HL-60 (cell line): ENCODE measurements at regions not wholly inside any gene's neighbourhood (a gene's known extent, or its start where the extent isn't known, plus 50 kb on each side); places are given as distances from the start of the nearest gene placed in this dataset.

Experiments used
- GABPA ChIP-seq: IDR thresholded peaks from 2 replicates; pipeline ENCODE4 v1.6.1; 2012; ENCODE audit warnings: low read depth
- POLR2AphosphoS5 ChIP-seq: IDR thresholded peaks from 2 replicates; pipeline ENCODE4 v1.6.1; 2012; ENCODE audit warnings: low read depth
- TF ChIP-seq, protein P1 (sequence below): IDR thresholded peaks from one replicate; pipeline ENCODE4 v1.5.1; 2011; ENCODE audit warnings: low read length, control low read depth, inconsistent platforms; ENCODE audit not compliant: insufficient read depth
- TF ChIP-seq, protein P2 (sequence below): IDR thresholded peaks from 2 replicates; pipeline ENCODE4 v1.6.1; 2012; ENCODE audit warnings: low read depth; ENCODE audit not compliant: insufficient replicate concordance

- TF ChIP-seq, protein P1, sequence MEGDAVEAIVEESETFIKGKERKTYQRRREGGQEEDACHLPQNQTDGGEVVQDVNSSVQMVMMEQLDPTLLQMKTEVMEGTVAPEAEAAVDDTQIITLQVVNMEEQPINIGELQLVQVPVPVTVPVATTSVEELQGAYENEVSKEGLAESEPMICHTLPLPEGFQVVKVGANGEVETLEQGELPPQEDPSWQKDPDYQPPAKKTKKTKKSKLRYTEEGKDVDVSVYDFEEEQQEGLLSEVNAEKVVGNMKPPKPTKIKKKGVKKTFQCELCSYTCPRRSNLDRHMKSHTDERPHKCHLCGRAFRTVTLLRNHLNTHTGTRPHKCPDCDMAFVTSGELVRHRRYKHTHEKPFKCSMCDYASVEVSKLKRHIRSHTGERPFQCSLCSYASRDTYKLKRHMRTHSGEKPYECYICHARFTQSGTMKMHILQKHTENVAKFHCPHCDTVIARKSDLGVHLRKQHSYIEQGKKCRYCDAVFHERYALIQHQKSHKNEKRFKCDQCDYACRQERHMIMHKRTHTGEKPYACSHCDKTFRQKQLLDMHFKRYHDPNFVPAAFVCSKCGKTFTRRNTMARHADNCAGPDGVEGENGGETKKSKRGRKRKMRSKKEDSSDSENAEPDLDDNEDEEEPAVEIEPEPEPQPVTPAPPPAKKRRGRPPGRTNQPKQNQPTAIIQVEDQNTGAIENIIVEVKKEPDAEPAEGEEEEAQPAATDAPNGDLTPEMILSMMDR = no peak
- TF ChIP-seq GABPA (no peak), POLR2AphosphoS5 (no peak)
- TF ChIP-seq, protein P2, sequence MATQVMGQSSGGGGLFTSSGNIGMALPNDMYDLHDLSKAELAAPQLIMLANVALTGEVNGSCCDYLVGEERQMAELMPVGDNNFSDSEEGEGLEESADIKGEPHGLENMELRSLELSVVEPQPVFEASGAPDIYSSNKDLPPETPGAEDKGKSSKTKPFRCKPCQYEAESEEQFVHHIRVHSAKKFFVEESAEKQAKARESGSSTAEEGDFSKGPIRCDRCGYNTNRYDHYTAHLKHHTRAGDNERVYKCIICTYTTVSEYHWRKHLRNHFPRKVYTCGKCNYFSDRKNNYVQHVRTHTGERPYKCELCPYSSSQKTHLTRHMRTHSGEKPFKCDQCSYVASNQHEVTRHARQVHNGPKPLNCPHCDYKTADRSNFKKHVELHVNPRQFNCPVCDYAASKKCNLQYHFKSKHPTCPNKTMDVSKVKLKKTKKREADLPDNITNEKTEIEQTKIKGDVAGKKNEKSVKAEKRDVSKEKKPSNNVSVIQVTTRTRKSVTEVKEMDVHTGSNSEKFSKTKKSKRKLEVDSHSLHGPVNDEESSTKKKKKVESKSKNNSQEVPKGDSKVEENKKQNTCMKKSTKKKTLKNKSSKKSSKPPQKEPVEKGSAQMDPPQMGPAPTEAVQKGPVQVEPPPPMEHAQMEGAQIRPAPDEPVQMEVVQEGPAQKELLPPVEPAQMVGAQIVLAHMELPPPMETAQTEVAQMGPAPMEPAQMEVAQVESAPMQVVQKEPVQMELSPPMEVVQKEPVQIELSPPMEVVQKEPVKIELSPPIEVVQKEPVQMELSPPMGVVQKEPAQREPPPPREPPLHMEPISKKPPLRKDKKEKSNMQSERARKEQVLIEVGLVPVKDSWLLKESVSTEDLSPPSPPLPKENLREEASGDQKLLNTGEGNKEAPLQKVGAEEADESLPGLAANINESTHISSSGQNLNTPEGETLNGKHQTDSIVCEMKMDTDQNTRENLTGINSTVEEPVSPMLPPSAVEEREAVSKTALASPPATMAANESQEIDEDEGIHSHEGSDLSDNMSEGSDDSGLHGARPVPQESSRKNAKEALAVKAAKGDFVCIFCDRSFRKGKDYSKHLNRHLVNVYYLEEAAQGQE = no peak
Observed at GRCh38 chr3:107992976-107993684, 97.7 kb downstream of the CD47 start.
